ENCODE measurements at regions not wholly inside any gene's neighbourhood (a gene's known extent, or its start where the extent isn't known, plus 50 kb on each side); places are given as distances from the start of the nearest gene placed in this dataset.
"Not testable (repeated sequence)": the region's sequence is repeated elsewhere in the genome, so short reads cannot be mapped to it uniquely, and the experiment has no call there.

DNA sequence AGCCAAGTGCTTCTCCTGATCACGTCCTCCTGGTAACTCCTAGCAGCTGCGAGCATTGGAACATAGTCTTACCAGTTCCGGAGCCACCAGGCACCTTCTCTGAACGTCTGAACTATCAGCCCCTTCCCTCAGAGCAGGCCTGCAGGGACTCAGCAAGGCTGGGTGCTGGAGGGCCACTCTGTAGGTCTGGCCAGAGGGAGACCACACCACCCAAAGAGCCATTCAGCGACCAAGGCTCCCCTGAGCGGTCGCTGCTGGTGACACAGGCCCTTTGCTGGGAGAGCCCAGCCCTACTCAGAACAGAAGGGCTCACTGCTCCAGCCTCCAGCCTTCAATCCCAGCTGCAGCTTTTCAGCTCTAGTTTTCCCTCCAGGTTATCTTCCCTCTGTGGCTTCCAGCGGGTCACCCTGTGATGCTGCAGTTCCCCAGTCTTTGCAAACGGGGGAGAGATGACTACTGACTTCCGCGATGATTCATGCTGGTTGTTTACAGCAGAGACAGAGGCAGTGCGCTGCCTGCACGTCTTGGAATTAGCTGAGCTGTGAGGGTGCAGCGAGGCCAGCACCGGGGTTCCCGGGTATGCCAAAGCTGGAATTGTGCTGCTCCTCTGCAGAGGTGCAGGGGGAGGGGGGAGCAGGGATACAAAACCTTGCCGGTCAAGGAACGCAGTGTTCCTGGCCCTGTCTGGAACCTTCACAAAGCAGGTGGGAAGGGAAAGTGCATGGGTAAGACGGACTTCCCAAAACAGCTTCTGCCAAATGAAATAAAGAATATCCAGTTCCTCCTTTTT, 161.4 kb downstream of the LY86 start:
- no peak for DNase-seq

- no peak for DNase-seq
These were observed 162.2 kb downstream of the LY86 start for GRCh38 chr6:6750594-6751265.

DNA sequence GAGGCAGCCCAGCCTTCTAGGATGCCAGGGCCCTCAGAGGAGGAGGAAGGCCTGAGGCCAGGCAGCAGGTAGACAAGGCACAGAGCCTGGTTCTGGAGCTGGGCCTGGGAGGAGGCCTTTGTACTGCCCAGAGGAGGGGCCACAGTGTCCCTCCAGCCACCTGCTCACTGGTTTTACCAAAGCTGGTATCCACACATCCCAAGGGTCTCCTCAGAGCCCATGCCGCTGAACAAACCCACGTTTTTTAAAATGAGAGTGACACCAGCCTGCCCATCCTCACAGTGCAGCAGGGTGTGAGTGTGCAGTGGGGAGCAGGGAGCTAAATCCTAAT, 162.7 kb downstream of the LY86 start:
- DNase-seq, result no peak

- no peak for DNase-seq
These were observed 163.1 kb downstream of the LY86 start for GRCh38 chr6:6751619-6752023.

DNA sequence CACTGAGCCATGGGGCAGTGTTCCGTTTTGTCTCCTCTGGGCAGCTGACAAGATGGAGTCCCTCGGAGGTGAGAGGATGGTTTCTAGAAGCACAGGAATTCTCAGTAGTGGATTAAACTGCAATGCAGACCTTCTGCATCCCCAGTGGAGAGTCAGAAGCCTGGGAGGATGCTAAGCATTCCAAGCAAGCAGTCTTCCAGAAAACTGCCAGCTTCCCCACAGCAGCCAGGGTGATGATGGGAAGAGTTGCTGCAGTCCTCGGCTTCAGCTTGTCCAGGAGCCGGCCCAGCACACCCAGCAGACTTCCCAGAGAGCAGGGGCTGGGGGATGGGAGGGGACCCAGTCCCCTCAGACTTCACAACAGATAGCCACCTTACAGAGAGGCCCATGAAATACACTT, 163.6 kb downstream of the LY86 start:
- no peak for DNase-seq

DNA sequence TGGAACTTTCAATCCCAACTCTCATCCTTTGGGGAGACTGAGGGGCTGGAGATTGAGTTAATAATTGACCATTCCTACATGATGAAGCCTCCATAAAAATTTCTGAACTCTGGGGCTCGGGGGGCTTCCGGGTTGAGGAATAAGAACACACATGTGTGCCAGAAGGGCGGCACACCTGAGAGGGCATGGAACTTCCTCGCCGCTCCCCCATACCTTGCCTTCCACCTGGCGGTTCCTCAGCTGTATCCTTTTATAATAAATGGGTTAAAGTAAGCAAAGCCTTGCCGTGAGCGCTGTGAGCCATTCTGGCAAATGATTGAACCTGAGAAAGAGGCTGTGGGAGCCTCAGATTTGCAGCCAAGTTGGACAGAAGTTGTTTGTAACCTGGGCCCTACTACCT, 164.8 kb downstream of the LY86 start:
- no peak for DNase-seq

GRCh38 chr6:6756526-6756925, 168.0 kb downstream of the LY86 start:
- DNase-seq, result no peak

DNA sequence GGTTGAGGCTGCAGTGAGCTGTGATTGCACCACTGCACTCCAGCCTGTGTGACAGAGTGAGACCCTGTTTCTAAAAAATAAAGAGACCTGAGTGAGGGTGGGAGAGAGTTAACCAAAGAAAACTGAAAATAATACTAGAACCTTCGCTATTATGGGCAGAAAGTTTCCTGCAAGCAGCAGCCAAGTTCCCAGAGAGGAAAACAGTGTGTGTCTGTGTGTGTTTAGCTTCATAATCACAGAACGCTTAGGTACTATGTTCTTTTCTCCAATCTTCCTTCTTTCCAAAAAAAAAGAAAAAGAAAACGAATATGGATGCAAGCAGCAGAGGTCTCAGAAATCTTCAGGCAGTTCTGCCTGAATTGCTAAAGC, 170.0 kb downstream of the LY86 start:
- DNase-seq, result no peak

DNA sequence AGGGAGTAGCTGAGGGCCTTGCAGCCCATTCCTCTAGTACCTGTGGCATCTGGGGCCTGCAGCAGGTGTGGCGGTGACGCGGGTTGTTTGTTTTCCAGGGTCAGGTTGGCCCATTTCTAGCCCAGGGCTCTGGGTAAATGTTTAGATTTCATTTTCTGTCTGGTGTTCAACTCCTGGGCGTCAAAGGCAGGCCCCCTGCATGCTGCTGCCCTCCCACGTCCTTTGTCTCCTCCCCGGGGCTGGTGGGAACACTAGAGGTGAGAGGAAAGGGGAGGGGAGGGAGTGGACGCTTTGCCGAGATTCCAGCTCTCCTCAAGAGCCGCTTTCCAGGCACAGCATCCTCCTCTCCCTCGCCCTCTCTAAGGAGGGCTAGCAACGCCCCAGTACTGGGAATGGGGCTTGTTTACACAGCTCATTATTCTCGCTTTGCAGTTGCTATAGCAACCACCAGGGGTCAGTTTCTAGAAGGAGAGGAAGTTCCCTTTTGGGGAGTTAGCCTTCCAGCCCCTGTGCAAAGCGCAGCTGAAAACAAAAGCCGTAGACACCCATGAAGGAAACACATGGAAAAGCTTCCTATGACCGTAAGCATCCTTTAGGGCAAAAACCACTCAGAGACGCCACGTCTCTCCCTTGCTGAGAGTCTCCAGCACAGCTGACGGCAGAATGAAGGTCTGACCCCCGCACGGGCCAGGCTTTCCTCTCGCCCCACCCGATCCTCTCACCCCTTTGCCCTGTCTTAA, 170.6 kb downstream of the LY86 start:
- DNase-seq, result no peak

- no peak for DNase-seq
These were observed 171.5 kb downstream of the LY86 start for GRCh38 chr6:6760002-6760401.

DNA sequence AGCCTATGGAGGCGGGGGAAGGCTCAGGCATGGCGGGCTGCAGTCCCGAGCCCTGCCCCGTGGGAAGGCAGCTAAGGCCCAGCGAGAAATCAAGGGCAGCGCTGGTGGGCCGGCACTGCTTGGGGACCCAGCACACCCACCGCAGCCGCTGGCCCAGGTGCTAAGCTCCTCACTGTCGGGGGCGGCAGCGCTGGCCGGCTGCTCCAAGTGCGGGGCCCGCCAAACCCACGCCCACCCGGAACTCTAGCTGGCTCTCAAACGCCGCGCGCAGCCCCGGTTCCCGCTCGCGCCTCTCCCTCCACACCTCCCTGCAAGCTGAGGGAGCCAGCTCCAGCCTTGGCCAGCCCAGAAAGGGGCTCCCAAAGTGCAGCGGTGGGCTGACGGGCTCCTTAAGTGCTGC, 174.0 kb downstream of the LY86 start:
- DNase-seq, result not testable (repeated sequence)

GRCh38 chr6:6764764-6765434, 176.4 kb downstream of the LY86 start:
- no peak for DNase-seq

- DNase-seq, result no peak
These were observed 177.8 kb downstream of the LY86 start for GRCh38 chr6:6766230-6766905.

GRCh38 chr6:6769466-6769865, 180.9 kb downstream of the LY86 start:
- DNase-seq, result no peak

DNA sequence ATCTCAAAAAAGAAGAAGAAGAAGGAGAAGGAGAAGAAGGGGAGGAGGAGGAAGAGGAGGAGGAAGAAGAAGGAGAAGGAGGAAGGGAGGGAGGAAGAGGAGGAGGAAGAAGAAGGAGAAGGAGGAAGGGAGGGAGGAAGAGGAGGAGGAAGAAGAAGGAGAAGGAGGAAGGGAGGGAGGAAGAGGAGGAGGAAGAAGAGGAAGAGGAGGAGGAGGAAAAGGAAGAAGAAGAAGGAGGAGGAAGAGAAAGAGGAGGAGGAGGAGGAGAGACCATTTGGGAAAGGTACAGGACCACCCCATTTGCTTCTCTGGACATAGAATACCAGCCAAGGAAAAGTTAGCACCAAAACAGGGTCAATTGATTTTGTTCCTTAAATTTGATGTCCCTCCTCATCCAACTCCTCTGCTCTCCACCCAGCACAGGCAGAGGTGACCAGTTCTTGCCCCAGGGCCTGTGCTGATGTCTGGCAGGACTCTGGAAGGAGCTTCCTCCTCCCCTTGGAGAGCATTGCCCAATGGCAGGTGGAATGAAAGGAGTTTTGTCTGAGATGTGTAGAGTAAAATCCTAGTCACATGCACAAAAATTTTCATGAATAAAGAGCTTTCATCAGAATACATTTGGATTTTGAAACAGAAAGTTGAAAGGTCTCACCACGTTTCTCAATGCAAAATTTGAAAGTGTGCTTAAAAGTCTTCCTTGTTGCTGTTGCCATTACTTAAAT, 182.9 kb downstream of the LY86 start:
- no peak for DNase-seq

- no peak for DNase-seq
These were observed 183.4 kb downstream of the LY86 start for GRCh38 chr6:6771964-6772363.

DNA sequence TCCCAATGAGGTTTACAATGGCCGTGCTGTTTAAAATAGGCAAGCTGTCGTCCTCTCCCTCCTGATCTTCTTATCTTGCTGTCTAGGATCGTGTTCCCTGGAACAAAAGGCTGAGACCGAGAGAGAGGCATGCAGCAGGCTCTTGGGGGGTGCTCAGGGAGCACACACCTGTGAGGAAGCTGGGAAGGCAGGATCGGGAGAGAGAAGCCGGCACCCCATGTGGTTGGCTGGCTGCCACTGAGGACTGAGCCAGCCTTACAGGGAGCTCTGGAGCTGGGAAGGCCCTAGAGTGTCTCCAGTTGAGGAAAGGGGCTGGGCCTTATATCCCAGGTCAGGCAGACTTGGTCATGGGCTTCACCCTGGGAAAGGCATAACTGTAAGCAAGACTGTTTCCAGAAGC, 184.2 kb downstream of the LY86 start:
- DNase-seq, result no peak

DNA sequence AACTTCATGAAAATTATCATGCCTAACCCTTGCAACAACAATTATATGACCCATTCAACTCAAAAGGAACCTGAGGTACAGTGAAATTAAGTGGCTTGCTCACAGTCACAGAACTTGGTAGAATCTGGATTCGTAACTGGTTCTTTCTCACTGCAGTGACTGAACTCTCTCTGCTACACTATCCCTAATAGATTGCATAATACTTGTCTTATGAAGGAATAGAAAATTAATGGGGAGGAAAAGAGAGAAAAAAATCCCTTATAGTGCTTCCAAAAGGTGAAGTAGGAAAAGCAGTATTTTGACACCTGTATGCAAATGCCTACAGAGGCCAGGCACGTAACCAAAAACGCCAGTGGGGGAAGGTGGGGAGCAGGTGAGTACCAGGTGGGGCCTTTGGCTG, 186.6 kb downstream of the LY86 start:
- no peak for DNase-seq

DNA sequence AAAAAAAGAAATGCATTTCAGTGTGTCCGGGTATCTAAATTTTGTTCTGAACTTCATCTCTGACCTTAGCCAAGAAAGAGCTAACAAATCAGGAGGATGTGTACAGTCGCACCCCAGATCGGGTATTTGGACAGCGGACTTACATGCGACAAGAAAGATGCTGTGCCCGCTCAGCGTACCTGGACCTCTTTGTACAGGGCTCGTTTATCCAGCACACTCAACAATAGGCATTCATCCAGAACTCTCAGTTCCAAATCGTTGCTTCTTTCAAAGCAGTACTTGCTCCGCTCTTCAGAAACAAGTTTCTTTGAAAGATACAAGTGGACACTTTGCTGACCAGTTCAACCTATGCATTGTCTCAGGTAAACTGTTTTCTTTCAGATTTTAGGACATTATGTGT, 191.7 kb downstream of the LY86 start:
- no peak for DNase-seq

DNA sequence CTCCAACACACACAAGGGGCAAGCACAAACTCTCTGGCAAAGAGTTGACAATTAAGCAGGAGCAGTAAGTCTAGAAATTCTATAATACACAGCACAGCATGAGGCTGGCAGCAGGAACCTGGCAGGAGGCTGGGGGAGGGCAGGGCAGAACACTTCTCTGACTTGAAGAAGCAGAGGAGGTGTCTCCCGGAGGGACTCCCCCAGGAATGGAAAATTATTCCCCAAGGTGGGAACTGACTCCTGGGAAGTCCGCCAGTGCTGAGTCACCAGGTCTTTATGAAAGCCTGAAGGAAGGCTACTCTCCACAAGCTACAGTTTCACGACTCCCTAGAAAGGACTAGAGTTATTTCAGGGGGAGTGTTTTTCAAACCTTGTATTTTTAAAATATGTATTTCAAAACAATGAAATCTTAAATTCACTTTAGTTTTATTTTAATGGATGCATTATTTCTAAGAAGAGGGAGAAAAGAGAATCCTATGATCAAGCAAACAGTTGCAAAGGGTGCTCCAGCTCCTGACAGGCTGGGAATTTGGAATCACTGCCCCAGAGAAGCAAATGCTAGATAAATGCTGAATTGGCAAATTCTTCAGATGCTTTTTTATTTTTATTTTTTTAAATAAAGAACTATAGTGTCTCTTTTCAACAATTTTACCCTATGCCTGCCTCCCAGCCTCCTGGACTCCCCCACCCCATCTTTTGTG, 192.8 kb downstream of the LY86 start:
- DNase-seq, result no peak

DNA sequence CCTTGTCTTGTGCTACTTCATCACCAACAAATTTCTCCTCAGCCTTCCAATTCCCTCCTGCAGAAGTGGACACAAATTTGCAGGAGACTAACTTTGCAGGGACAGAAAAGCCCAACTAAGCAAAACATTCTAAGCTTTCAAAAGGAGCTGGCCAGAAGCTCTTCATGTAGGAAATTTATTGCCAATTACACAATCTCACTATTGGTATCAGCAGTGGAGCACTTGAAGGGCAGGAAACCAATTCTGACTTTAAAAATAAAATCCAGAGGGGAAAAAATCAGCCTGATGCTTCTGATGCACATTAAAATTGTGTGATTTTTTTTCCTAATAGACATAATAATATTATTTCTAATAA, 193.3 kb downstream of the LY86 start:
- no peak for DNase-seq

- DNase-seq, result no peak
These were observed 195.2 kb downstream of the LY86 start for GRCh38 chr6:6783721-6784120.
